Umbilical cord (tissue), 1 donor: ENCODE measurements at regions not wholly inside any gene's neighbourhood (a gene's known extent, or its start where the extent isn't known, plus 50 kb on each side); places are given as distances from the start of the nearest gene placed in this dataset.
"Not testable (repeated sequence)": the region's sequence is repeated elsewhere in the genome, so short reads cannot be mapped to it uniquely, and the experiment has no call there.

ENCODE experiments used
- DNase-seq: peaks from one replicate; pipeline ENCODE4 v3.0.0-alpha.2; 2015; ENCODE audit warnings: low spot score

GRCh38 chr2:128414946-128415778 is 96.5 kb upstream of the HS6ST1 start:
- DNase-seq: no peak

GRCh38 chr2:128415779-128416061 is 97.1 kb upstream of the HS6ST1 start:
- DNase-seq: no peak

DNA sequence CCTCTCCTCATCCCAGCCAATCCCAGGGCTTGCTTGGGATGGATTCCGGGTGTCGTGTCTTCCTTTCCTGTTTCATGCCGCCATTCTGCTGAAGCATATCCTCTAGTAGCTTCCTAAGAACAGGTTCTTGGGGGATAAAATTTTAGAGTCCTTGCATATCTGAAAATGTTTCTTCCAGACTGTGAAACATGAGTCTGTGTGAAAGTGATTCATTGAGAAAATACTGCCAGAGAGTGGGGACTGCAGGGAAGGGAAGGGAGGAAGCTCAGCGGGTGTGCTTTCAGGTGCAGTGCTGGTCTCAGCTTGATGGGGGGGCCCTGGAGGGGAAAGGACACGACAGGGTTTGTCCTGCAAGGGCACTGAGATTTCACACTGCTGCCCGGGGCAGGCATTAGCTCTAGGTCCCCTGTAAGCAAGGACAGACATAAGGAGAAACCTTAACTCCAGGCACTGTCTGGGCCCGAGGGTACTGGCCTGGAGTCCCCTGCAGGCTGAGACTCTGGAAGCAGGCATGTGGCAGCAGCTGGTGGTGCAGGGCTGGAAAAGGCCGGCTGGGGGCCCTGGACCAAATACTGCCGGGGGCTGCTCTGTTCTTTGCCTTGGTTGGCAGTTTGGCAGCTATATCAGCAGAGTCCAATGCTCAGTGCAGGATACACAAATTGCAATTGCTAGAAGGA is 97.6 kb upstream of the HS6ST1 start:
- no peak for DNase-seq

DNA sequence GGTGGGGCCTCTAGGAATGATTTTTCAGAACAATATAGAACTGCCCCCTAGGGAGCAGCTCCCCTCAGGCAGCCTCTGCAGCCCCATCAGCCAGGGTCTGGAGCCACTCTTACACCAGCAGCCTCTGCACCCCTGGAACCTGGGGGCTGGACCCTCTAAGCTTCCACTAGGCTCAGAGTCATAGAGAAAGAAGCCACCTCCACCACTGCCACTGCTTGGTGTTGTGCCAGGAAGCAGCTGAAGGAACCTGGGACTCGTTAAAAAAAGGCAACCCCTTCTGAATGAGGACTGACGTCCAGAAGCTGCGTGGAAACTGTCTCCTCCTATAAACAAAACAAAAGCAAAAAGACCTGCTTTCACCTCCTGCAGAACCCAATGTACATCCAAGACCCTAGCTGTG is 98.1 kb upstream of the HS6ST1 start:
- DNase-seq: no peak

GRCh38 chr2:128417264-128417663 is 98.6 kb upstream of the HS6ST1 start:
- not testable (repeated sequence) for DNase-seq

DNA sequence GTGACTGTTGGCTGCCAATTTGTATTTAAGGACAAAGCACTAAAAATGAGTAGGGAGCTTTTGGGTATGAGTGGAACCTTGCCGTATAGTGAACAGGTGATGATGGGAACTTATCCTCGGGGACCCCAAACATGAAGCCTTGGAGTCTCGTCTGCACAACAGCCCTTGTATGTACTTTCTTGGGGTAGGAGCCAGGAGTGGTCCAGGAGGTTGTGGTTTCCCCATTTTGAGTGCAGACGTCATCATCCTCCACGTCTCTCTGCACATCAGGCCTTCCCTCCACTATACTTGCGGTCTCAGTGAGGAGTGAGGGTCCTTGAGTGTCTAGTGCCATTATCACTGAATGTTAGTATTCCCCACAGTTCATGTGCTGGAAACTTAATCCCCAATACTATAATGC is 101.5 kb upstream of the HS6ST1 start:
- no peak for DNase-seq

- DNase-seq: no peak
Measured at GRCh38 chr2:128420776-128421175, 102.1 kb upstream of the HS6ST1 start.

GRCh38 chr2:128421286-128421685 is 102.6 kb upstream of the HS6ST1 start:
- no peak for DNase-seq

- DNase-seq: no peak
Measured at GRCh38 chr2:128421861-128422311, 103.2 kb upstream of the HS6ST1 start.

- DNase-seq: peak; percentile 49
Measured at GRCh38 chr2:128422571-128422970, 103.9 kb upstream of the HS6ST1 start.

DNA sequence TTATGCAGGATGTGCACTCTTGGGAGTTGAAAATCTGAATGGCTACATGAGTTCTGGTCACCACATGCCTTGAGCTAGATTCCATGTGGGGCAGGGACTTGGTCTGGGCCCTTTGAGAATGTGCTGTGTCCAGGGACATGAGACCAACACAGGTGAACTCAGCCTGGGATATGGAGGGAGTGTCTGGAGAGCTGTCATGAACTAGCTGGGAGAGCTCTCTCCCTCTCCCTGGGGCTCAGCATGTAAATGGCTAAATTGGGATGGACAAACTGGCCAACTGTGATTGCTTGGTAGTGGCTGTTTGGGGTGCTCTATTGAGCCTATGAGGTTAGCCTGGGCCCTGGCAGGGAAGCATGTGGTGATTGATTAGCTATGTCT is 105.1 kb upstream of the HS6ST1 start:
- no peak for DNase-seq

DNA sequence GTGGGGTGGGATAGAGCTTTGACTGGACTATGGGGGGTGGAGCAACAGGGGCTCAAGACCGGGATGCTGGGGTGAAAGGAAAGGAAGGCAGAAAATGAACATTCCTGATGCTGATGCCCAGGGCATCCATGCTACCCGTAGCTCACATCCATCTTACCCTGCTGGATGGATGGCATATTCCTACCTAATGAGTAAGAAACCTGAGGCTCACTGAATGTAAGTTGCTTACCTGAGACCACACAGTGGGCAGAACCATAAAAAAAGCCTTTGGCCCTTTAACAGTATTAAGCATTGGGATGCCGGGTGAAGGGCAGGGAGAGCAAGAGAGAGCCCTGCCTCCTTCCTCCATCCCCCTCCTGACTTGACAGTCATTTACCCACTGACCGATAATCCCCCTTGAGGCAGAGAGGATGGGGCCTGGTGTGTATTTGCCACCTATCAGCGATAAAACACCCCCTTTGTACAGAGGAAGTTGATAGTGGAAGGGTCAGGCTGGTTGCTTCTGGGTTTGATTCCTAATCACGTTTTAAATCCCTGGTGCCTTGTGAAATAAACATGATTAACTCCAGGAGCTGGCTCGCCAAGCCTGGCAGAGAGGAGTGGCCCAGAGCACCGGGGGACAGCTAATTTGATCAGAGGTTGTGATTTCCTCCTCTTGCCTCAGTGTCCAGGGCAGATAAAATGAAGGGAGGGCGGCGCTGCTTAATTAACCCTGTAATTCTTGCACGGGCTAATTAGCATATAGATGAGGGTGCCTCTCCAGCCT is 105.9 kb upstream of the HS6ST1 start:
- peak; percentile 19 for DNase-seq

DNA sequence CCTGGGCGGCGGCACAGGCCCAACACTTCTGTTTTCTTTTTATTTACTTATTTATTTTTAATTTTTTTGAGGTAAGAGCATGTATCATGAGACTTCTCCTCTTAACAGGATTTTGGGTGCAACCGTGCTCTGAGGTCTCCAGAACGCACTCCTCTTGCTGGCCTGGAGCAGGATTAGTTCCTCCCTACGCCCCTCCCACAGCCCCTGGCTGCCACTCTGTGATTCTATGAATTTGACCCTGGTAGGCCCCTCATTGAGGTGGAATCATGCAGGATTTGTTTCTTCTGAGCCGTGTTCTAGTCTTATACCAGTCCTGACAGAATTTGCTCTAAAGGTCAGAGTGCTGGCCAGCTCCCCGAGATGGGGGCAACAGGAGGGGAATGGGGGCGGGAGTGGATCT is 106.5 kb upstream of the HS6ST1 start:
- no peak for DNase-seq

DNA sequence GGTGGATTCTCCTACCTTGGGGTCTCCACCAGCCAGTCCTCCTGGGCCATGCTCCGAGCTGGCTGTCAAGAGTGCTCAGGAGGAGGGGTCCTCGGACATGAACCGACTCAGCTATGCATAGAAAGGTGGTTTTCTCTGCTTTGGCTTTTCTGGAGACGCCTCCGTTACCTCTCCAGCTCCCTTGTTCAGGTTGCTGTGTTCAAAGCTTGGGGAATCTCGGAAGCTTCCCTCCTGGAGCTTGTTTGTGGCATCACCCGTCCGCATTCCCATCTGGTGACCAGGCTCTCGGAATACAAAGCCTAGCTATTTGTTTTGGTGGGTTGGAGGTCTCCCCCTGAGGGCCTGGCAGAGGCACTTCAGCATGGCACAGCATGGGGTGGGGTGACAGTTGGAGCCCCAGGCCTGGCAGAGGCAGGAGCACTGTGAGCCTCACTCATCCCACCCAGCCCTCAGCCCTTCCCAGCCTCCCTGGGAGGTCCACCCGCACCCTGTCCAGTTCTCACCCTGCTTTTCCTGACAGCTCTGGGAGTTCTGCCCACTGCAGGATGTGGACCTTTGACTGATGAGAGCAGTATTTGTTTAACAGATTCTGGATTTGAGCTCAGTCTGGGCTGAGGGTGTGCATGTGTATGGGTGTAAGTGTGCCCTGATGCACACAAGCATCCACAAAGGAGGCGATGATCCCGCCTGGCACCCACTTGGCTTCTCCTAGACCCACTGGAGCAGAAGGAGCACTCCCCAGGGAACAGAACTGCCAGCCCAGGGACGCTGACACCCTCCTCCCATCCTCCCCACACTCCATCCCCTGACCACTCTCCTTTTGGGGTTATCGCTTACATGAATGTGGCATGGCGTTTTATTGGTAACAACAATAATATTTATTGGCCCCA is 107.3 kb upstream of the HS6ST1 start:
- no peak for DNase-seq

GRCh38 chr2:128427413-128427755 is 108.7 kb upstream of the HS6ST1 start:
- no peak for DNase-seq

DNA sequence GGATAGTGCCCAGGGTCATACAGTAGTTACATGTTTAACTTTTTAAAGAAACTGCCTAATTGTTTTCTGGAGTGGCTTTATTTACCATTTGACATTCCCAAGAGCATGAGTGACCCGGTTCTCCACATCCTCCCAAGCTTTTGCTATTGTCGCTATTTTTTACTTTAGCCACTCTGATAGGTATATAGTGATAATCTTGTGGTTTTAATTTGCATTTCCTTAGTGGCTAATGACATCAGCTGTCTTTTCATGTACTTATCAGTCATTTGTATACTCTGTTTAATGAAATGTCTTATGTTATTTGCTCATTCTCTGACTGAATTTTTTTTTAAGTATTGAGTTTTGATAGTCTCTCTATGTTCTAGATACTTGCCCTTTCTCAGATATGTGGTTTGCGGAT is 109.7 kb upstream of the HS6ST1 start:
- DNase-seq: no peak

GRCh38 chr2:128432423-128432822 is 113.8 kb upstream of the HS6ST1 start:
- DNase-seq: no peak

DNA sequence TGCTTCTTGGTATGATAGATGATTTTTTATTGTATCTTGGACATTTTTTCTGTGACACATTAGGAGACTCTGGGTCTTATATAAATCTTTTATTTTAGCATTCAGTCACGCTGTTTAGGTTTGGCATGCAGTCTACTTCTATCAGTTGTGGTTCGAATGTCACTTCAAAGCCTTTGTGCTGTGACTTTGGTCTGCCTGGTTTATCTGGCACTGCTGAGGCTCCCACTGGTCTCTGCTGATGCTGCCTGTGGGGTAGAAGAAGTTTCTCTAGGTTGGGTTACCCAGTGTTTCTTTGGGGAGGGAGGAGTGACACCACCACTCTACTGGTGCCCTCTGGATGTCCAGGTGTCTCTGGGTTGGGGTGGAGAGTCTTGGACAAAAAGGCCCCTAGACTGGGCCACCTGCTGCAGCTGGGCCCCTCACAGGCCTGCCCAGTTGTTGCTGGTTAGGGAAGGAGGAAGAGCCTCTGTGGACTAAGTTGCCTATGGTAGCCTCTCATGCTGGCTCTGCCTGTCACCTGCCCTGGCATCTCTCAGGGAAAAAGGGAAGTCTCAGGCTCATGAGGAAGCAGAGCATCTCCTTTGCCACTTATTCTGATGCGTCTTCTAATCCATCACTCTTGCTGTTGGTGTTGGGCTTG is 115.4 kb upstream of the HS6ST1 start:
- DNase-seq: no peak

DNA sequence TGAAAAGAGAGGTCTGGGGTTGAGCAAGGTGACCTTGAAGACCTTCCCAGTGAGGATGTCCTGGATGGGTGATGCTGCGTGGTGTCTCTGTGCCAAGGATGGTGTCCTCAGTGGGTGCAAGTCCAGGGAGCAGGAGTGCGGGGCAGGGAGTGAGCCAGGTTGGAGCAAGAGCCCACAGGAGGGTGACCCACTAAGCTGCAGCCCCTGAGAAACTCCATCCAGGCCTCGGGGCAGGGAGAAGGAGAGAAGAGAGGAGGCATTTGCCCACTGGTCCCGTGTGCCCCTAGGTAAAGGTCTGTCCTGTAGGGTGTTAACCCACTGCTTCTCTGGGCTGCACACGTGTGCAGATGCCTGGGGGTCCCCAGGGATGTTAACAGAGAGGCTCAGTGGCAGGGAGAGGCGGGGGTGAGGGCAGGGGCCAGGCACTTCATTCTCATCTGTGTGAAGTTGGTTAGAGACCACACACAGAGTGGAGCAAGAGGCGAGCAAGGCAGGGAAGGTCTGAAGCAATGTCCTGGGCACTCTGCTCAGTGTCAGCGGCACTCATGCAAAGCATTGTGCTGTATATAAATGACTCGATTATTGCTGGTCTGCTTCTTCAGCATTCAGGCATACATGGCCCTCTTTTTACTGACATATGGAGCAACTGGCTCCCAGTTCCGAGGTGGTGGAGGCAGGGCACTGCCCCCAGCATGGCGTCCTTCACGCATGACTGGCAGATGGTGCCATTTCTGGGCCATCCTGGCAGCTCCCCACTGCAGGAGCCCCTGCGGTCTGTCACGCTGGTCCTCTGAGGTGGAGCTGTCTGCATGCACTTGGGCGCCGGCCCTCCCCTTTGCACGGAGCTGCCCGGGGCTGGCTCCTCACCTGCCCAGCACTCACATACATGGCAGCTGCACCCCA is 117.2 kb upstream of the HS6ST1 start:
- DNase-seq: no peak
